ENCODE measurements at regions not wholly inside any gene's neighbourhood (a gene's known extent, or its start where the extent isn't known, plus 50 kb on each side); places are given as distances from the start of the nearest gene placed in this dataset.

GRCh38 chr2:12652723-12653122 is 64.0 kb upstream of the TRIB2 start:
- no peak for DNase-seq
- intact Hi-C loops (cut with DNase I, micrococcal nuclease) = no loop called here
- TF ChIP-seq CTCF (IDR thresholded peaks at IDR 0.05) = no peak
- Histone ChIP-seq H3K36me3 (ENCODE audit: low read depth) (no peaks in the 10 kb centered on the region), H3K4me3 (no peak overlapping the region), H3K9me3 (no peaks in the 10 kb centered on the region), H3K4me1 (ENCODE audit: low read depth) (no peaks in the 10 kb centered on the region)
- no peak for ATAC-seq

- ATAC-seq (no peak), DNase-seq (no peak)
- no peak for TF ChIP-seq CTCF (IDR thresholded peaks at IDR 0.05)
- intact Hi-C loops (cut with DNase I, micrococcal nuclease) = no loop called here
- Histone ChIP-seq H3K4me1 (ENCODE audit: low read depth) (no peaks in the 10 kb centered on the region), H3K36me3 (ENCODE audit: low read depth) (no peaks in the 10 kb centered on the region), H3K9me3 (no peaks in the 10 kb centered on the region), H3K4me3 (no peak overlapping the region)
These were observed 59.2 kb upstream of the TRIB2 start for GRCh38 chr2:12657560-12657959.

GRCh38 chr2:12658310-12658945 is 58.3 kb upstream of the TRIB2 start:
- TF ChIP-seq CTCF (IDR thresholded peaks at IDR 0.05) = no peak
- ATAC-seq (no peak), DNase-seq (no peak)
- Histone ChIP-seq H3K9me3 (no peaks in the 10 kb centered on the region), H3K4me3 (no peak overlapping the region), H3K36me3 (ENCODE audit: low read depth) (no peaks in the 10 kb centered on the region), H3K4me1 (ENCODE audit: low read depth) (no peaks in the 10 kb centered on the region)
- intact Hi-C loops (cut with DNase I, micrococcal nuclease) = no loop called here

GRCh38 chr2:12661489-12661888 is 55.2 kb upstream of the TRIB2 start:
- intact Hi-C loops (cut with DNase I, micrococcal nuclease) = no loop called here
- no peaks in the 10 kb centered on the region for H3K9me3 ChIP-seq
- no peaks in the 10 kb centered on the region for H3K4me1 ChIP-seq (ENCODE audit: low read depth)
- no peaks in the 10 kb centered on the region for H3K36me3 ChIP-seq (ENCODE audit: low read depth)
- DNase-seq (no peak), ATAC-seq (no peak)
- TF ChIP-seq CTCF (IDR thresholded peaks at IDR 0.05) = no peak
- no peak overlapping the region for H3K4me3 ChIP-seq

- intact Hi-C loops (cut with DNase I, micrococcal nuclease) = no loop called here
- Histone ChIP-seq H3K9me3 (peaks cover 3% of the 10 kb centered on the region), H3K4me3 (no peak overlapping the region), H3K4me1 (ENCODE audit: low read depth) (no peaks in the 10 kb centered on the region), H3K36me3 (ENCODE audit: low read depth) (no peaks in the 10 kb centered on the region)
- DNase-seq = no peak
- ATAC-seq = no peak
- no peak for TF ChIP-seq CTCF (IDR thresholded peaks at IDR 0.05)
These were observed 53.3 kb upstream of the TRIB2 start for GRCh38 chr2:12663306-12664037.

Measured in mucosa of descending colon (tissue), 3 donors.